Stimulated activated CD8-positive, alpha-beta memory T cell treated with anti-CD3 and anti-CD28 coated beads, Interleukin-4, amount 100 ng/mL, for 4 hours (primary cell): ENCODE measurements at regions not wholly inside any gene's neighbourhood (a gene's known extent, or its start where the extent isn't known, plus 50 kb on each side); places are given as distances from the start of the nearest gene placed in this dataset.
"Not testable (repeated sequence)": the region's sequence is repeated elsewhere in the genome, so short reads cannot be mapped to it uniquely, and the experiment has no call there.

ENCODE experiments used
- DNase-seq, 2 donors: peaks; one replicate each; pipeline ENCODE4 v3.0.0-alpha.2; 2020; ENCODE audit warnings: low read depth in 2 of 2, low spot score in 1 of 2

- no peak for DNase-seq
Measured at GRCh38 chr17:33560871-33561270, 267.8 kb upstream of the ASIC2 start.

- no peak for DNase-seq
Measured at GRCh38 chr17:33561569-33562334, 268.7 kb upstream of the ASIC2 start.

- no peak for DNase-seq
Measured at GRCh38 chr17:33562792-33563191, 269.7 kb upstream of the ASIC2 start.

GRCh38 chr17:33564146-33564545, 271.1 kb upstream of the ASIC2 start:
- DNase-seq: no peak

- no peak for DNase-seq
Measured at GRCh38 chr17:33567223-33567622, 274.1 kb upstream of the ASIC2 start.

- no peak for DNase-seq
Measured at GRCh38 chr17:33572615-33573014, 279.5 kb upstream of the ASIC2 start.

- DNase-seq: no peak
Measured at GRCh38 chr17:33574942-33575445, 281.9 kb upstream of the ASIC2 start.

GRCh38 chr17:33579740-33580139, 286.6 kb upstream of the ASIC2 start:
- not testable (repeated sequence) for DNase-seq

GRCh38 chr17:33580215-33580614, 287.1 kb upstream of the ASIC2 start:
- no peak for DNase-seq

- DNase-seq: no peak
Measured at GRCh38 chr17:33582661-33583060, 289.6 kb upstream of the ASIC2 start.

GRCh38 chr17:33583518-33584417, 290.7 kb upstream of the ASIC2 start:
- DNase-seq: no peak

- no peak for DNase-seq
Measured at GRCh38 chr17:33593991-33594390, 300.9 kb upstream of the ASIC2 start.

GRCh38 chr17:33595828-33596227, 302.7 kb upstream of the ASIC2 start:
- DNase-seq: no peak

- DNase-seq: no peak
Measured at GRCh38 chr17:33596899-33597298, 303.8 kb upstream of the ASIC2 start.

- no peak for DNase-seq
Measured at GRCh38 chr17:33598797-33599196, 305.7 kb upstream of the ASIC2 start.

GRCh38 chr17:33602981-33603380, 309.9 kb upstream of the ASIC2 start:
- DNase-seq: no peak

GRCh38 chr17:33603789-33604188, 310.7 kb upstream of the ASIC2 start:
- no peak for DNase-seq

GRCh38 chr17:33611532-33611931, 318.4 kb upstream of the ASIC2 start:
- no peak for DNase-seq

- no peak for DNase-seq
Measured at GRCh38 chr17:33615861-33616260, 322.8 kb upstream of the ASIC2 start.

- no peak for DNase-seq
Measured at GRCh38 chr17:33623841-33624240, 330.7 kb upstream of the ASIC2 start.

- no peak for DNase-seq
Measured at GRCh38 chr17:33628500-33629346, 335.6 kb upstream of the ASIC2 start.
